ENCODE measurements at regions not wholly inside any gene's neighbourhood (a gene's known extent, or its start where the extent isn't known, plus 50 kb on each side); places are given as distances from the start of the nearest gene placed in this dataset.

GRCh38 chr5:29389993-29390392 is 1803.5 kb upstream of the CDH6 start:
- no peak for TF ChIP-seq GATA2 (IDR thresholded peaks at IDR 0.05; ENCODE audit: low read depth, low read length)
- no peak for TF ChIP-seq GATA3 (IDR thresholded peaks at IDR 0.05; ENCODE audit: low read depth, low read length)
